Stimulated activated CD4-positive, alpha-beta T cell treated with anti-CD3 and anti-CD28 coated beads, Interleukin-1b, Interleukin-23, amount 100 ng/mL, for 1 hour (primary cell): ENCODE measurements at regions not wholly inside any gene's neighbourhood (a gene's known extent, or its start where the extent isn't known, plus 50 kb on each side); places are given as distances from the start of the nearest gene placed in this dataset.
"Not testable (repeated sequence)": the region's sequence is repeated elsewhere in the genome, so short reads cannot be mapped to it uniquely, and the experiment has no call there.

Experiments
- DNase-seq, 2 donors: peaks; one replicate each; pipeline ENCODE4 v3.0.0-alpha.2; 2020; ENCODE audit warnings: low read depth in 2 of 2

DNA sequence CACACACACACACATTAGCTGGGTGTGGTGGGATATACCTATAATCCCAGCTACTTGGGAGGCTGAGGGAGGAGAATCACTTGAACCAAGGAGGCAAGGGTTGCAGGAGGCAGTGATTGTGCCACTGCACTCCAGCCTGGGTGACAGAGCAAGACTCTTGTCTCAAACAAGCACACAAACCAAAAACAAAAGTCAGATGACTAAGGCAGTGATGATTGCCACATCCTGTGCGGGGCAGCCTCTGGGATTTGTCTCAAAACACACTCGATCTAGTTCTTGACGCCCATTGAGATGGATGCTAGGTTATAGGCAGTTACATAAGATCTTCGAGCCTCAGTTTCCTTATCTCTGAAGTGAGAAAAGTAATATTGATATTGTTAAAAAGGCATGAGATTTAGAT, 57.8 kb upstream of the NBPF8 start:
- DNase-seq, result peak; percentile 11 to 19

DNA sequence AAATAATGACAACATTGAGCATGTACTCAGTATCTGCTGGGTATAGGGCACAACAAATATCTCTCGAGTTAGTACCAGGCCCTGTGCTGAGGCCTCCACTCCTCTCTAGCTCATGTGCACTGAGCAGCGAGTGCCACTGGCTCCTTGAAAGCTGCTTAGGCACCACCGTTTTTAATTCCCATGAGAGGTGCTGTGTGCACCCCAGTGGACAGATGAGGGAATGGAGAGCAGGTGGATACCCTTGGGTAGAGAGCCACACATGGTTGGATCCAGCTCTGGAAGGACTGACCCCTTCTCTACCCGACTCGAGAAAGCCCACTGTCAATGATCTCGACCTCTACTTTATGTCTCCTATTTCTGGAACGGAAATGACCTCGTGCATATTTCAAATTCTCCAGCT, 58.7 kb upstream of the NBPF8 start:
- not testable (repeated sequence) for DNase-seq

DNA sequence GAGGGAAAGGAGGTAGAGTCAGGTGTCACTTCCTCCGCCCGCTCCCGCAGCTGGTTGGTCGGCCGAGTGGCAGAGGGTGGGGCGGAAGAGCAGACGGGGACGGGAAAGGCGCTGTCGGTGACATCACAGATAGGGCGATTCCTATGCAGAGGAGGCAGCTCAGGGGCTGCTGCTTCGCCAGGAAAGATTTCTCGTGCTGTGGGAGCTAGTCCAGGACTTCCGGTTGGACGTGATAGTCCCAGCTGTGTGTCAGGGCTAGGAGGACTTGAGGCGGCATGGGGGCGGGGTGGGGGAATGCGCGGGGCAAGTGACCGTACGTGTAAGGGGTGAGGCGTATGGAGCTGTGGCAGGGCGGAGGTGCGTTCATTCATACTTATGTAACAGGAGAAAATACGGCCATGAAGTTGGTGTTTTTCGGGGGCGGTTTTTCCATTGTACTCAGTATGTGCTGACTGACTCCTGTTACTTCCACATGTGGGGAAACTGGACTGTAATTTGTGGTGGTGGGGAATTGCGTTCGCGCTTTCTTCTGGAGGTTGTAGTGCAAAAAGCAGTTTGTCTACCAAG, 60.1 kb upstream of the NBPF8 start:
- DNase-seq, result peak in 1 of 2 donors; percentile 2

DNA sequence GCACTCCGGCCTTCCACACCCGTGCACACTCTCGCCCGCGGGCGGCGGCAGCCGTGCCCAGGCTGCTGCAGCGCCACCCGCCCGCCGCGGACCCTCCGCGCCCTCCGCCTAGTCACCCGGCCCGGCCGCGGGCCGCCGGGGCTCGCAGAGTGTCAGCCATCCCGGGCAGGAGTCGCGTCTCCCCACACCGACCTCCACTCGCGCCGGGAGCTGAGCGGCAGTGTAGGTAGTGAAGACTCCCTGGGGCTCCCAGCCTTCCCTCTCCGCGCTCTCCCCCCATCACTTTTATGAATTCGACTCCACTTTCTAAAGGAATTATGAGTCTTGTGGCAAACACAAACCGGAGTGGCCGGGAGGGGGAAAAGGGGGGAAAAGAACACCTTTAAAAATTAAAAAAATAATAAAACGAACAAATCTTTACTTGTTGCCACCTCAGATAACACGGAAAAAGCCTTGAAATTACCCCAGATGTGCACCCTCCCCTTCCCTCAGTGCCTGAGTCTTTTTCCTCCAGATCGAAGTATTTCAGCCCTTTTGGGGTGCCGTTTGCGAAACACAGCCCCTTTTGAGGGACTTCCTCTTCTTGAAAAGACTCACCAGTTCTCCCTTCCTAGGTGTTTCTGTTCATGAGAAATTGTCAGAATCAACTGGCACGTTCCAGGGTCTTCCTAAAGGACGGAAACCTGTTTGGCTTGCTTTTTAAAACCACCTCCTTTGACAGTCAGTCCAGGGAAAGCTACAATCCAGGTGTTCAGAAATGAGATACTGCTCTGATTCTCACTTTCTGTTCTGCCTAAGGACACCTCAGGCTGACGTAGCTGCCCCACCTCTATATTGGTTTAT, 72.4 kb upstream of the NBPF8 start:
- not testable (repeated sequence) for DNase-seq

DNA sequence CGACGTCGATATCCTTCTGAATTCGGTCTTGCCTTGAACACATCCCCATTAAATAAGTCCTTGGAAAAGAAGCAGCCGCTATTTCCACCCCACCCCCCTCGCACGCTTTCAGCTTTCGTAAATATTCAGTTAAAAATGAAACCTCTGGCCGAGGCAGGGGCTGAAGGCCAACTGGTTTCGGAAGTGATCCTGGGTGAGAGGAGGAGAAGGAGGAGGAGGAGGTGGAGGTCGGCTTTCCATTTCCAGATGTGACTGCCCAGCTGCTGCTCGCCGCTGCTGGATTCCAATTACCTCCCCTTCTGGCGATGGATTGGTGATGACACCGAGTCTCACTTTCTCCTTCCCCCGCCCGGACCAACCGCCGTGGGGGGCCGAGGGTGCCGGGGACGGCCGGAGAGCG, 73.1 kb upstream of the NBPF8 start:
- not testable (repeated sequence) for DNase-seq

DNA sequence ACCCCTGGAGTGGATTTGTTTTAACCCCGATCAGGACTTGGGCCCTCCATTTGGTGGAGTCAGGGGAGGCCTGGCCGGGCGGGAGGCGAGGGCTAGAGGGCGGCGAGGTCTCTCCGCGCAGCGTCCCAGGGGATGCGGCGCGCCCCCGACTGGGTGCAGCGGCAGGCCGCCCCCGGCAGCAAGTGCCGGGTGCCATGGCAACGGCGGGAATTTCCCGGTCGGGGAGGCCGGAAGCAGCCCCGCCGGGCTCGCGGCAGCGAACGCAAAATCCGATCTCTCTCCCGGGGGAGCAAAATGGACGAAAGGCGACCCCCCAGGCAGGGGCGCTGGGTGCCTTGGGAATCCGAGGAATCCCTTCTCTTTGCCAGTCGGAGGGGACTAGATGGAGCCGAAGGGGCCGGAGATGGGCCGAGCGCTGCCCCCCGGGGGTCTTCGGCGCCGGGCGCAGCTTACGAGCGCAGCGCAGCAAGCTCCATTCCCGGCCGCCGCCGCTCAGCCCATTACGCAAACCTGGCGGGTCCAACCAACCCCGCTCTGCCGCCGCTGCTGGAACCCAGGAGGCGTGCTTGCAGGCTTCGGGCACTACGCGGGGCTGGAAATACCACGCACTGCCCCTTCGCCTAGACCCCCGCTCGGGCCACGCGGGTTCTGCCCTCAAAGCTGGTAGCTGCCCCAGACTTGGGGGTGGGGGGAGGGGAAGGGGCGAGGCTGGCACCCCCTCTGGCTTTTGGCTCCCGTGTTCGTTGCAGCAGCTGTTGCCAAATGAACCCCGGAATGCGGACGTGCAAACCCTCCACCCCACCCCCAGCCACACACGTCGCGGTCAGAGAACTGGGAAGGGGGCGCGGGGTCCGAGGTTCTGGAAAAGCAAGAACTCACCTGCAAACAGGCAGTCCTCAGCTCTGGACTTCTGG, 73.7 kb upstream of the NBPF8 start:
- peak; percentile 14 to 24 for DNase-seq

DNA sequence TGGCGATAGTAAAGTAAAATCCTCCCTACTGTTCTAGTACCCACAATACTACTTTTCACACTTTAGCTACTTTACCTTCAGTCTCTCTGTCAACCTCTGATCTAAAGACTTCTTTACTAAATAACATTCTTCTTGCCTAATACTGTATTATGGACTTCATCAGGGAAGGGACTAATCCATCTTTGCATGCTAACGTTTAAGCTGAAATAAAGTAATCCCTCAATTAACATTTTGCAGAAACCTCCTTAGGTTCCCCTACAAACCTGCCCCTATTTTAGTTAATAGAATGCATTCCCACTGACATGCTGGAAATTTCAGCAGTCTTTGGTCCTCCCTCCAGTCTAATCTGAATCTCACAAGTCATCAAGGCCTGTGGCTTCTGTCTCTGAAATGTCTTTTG, 99.1 kb upstream of the NBPF8 start:
- DNase-seq, result not testable (repeated sequence)

DNA sequence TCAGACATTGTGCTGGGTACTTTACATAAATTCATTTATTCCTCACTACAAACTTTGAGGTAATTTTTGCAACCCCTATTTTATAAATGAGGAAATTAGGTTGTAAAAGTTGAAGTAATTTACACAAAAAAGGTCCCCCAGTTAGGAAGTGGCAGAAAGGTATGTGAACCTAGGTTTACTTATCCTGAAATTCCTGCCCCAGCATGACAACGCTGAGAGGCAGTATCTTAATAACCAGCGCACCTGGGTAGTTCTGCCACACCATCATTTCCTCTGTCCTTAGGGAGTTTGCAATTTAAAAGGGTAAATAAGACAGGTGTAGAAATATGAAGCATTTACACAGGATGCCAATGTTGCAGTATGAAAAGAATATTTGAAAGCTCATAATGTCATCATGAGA, 102.9 kb upstream of the NBPF8 start:
- DNase-seq, result not testable (repeated sequence)

DNA sequence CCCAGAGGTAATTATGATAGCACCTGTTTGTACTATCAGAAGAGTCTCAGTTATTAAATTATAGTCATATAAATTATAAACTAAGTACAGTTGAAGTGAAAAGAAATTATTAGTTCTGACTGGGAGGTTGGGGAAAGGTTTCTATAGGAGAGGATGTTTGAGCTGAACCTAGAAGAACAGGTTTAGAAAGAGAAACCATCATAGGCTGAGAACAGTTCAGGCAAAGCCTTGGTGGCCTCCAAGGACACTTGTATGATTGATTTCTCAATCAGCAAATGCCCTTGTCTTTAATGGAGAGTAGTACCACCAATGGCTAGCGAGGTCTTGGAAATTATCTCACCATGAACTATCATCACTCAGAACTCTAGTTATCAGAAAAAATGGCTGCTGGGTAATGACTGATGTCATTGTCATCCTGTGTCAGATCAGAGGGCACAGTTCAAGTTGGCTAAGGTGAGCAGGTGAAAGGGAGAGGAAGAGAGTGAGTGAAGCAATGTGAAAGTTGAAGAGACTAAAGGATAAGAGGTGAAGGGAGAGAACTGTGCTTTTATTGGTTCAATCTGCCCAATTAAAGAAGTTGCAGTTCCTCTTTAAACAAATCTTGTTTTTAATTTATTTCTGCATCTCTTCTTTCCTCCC, 105.8 kb upstream of the NBPF8 start:
- DNase-seq, result not testable (repeated sequence)

DNA sequence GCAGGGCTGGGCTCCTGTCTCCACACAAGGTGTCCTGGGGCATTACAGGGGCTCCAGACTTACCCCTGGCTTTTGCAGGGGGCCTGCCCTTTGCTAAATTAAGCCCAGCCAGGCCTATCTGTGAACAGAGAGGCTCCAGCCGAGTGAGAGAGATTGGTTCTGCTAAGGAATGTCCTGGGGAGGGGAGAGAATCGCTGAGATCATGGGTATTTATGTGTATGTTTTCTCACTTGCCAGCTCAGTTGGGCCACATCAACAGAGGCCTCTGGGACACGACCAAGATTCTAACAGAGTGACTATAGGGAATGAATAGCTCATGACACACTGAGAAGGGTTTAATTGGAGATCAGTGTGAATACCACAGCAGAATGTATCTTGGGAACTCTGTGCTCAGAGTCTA, 109.8 kb upstream of the NBPF8 start:
- DNase-seq, result not testable (repeated sequence)

DNA sequence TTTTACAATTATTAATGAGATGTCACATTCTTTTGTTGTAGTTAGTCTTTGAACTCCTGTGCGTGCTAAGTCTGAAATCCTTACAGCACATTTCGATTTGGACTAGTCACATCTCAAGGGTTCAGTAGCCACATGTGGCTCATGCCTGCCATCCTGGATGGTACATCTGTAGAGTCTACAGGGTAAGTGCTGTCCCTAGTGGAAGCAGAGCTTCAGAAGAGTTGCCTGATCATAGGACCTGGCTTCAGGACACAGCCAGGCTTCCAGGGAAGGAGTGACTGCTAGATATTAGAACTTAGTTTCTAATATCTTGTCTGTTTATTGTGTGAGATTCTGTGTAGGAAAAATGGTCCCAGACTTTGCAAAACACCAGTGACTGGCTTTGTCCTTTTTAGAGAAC, 110.5 kb upstream of the NBPF8 start:
- not testable (repeated sequence) for DNase-seq

DNA sequence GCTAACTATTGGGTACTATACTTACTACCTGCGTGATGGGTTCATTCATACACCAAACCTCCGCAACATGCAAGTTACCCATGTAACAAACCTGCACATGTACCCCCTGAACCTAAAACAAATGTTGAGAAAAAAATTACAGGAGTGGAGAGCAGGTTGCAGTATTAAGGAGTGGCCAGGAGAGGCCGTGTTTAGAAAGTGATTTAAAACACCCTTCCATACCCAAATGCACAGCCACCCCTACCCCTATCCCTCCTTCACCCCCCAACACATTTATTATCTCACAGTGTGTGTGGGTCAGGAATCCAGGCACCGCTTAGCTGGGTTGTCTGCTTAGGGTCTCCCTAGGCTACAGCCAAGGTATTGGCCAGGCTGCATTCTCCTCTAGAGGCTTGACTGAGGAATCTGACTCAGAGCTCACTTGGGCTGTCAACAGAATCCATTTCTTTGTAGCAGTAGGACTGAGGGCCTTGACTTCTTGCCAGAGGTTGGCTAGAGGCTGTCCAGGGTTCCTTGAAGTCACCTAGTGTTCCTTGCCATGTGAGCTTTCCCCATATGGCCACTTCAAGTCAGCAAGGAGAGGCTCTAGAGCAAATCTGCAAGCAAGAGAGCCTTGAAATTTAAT, 115.3 kb upstream of the NBPF8 start:
- not testable (repeated sequence) for DNase-seq

DNA sequence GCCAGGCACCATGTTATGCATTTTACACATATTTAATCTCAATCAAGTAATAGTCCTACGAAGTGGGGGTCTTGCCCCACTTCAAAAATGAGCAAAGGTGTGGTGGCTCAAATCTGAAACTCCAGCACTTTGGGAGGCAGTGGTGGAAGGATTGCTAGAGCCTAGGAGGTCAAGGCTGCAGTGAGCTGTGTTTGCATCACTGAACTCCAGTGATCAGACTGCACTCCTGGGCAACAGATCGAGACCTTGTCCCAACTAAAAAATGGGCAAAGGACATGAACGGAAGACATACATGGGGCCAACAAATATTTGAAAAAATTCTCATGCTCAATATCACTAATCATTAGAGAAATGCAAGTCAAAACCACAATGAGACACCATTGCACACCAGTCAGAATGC, 116.3 kb upstream of the NBPF8 start:
- DNase-seq, result not testable (repeated sequence)

DNA sequence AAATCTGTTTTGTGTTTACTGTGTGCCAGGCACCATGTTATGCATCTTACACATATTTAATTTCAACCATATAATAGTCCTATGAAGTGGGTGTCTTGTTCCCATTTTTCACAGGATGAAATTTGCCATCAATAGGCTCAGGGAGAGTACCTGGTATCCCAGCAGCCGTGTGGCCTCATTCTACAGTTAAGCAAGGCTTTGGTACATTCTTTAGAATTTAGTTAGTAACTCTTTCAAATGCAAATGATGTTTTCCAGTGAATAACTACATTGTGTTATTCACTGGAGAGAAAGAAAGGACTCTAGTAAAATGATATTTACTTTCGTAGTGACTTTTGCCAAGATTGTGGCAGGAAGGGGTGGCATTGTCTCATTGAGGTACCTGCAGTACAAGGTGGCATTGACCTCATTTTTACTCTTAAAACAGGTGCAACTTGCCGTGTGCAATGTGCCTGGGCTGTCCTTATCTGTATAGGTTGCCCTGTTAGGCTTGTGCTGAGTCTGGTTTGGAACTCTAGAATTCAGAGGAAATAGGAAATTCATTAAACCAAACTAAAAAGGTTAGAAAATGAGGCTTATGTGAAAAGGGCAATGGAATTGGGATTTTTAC, 117.4 kb upstream of the NBPF8 start:
- not testable (repeated sequence) for DNase-seq

DNA sequence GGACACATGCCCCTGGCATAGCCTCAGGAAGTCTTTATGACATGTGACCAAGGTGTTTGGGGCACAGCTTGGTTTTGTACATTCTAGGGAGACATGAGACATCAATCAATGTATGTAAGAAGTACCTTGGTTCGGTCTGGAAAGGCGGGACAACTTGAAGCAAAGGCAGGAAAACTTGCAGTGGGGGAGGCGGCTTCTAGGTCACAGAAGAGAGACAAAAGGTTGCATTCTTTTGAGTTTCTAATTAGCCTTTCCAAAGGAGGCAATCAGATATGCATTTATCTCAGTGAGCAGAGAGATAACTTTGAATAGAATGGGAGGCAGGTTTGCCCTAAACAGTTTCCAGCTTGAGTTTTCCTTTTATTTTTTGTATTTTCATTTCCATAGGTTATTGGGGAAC, 113.8 kb upstream of the SEC22B start:
- not testable (repeated sequence) for DNase-seq

DNA sequence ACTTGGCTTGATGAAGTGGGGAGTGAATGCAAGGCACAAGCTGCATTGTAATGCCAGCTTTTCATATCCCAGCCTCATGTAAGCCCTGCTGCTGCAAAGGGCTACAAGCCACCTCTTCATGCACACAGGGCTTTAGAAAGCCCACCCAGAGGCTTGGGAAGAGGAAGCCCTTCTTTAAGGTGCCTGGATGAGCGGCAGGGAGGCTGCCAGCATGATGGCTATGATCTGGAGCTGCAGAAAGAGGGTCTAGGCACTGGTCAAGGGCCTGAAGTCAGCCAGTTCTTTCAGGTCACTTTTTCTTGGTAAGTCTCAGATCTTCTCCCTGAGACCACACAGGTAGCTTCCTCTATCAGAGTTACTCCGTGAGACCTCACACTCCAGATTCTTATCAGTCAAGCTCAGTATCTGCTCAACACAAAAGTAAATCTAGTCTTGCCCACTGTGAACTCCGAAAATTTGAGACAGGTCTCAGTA, 113.3 kb upstream of the SEC22B start:
- not testable (repeated sequence) for DNase-seq

DNA sequence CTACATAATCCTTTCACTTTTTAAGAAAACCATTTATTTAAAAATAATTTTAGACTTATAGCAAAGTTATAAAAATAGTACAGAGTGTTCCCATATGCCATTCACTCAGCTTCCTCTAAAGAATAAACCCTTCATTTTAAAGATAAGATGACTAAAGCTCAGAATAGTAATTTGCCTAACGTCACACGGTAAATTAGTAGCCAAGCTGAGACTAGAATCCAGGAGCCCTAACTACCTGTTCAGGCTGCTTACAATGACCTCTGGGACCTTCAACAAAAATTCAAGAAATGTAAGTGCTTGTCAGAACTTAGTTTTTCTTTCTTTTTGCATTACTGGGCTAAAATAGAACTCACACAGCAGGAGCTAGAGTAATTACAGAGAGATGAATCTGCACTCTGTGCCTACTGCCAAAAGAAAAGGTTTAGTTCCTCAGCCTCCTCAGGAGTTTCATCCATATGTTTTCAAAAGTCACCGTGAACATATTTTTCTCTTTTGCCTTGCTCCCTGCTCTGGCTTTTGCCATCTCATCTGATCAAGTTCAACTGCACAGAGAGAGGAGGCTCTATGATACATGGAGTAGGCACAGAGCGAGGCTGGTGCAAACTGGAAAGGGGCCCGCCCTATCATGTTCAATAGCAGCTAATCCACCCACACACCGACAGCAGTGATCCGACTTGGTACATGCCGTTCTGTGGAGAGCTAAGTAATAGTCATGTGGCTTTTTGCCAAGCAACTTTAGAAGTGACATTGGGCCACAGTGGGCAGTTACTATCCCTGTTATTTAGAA, 112.7 kb upstream of the SEC22B start:
- not testable (repeated sequence) for DNase-seq

DNA sequence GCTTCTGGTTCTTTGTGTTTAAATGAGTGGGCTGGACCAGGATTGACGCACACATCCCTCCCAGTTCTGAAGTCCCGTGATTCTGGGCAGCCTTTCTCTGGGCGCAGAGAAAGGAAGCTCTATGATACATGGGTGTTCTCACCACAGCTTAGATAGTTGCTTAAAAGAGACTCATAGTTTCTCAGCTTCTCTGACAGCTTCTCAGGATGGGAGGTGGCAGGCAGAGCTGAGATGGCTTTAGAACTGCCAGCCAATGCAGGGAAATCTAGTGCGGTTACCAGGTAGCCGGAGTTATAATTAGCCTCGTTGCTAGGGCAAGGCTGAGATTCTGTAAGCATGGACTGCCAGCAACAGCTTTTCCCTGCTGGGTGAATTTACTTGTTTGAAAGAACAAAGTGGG, 111.8 kb upstream of the SEC22B start:
- not testable (repeated sequence) for DNase-seq

DNA sequence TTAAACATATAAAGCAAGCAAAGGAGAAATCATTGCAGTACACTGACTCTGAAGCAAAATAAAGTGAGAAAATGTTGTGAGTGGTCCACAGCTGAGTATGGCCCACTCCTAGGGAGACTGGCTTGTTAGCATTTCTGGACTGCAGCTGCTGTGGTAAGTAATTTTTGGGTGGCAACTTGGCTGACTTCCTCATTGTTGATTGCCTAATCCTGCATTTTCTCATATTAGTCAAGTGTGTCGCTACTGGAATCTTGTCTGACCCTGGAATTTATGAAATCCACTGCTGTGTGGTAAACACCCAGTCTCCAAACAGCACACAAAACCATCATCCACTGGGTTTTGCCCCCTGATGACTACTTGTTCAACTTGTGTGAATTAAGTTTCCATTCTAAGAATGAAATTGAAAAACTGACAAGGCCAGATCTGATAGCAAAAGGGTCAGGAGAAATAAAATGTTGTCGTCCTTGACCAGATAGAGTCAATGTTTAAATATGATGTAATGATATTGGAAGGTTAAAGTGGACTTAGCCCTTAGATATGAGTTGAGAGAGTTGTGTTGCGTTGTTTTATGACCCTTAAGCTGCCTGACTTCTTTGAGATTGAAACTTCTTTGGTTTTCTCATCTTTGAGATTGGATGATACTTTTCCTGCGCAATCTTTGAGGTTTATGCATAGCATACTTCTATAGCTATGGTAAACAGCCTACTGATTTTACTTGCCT, 106.6 kb upstream of the SEC22B start:
- not testable (repeated sequence) for DNase-seq
